Right forelimb (tissue), 1 donor: ENCODE measurements at regions not wholly inside any gene's neighbourhood (a gene's known extent, or its start where the extent isn't known, plus 50 kb on each side); places are given as distances from the start of the nearest gene placed in this dataset.
"Not testable (repeated sequence)": the region's sequence is repeated elsewhere in the genome, so short reads cannot be mapped to it uniquely, and the experiment has no call there.

ENCODE experiments used
- DNase-seq: peaks from one replicate; pipeline ENCODE4 v3.0.0-alpha.2; 2018

GRCh38 chr6:4346659-4347333 lies 211.4 kb upstream of the ECI2 start:
- DNase-seq, result no peak

GRCh38 chr6:4345543-4345942 lies 210.2 kb upstream of the ECI2 start:
- DNase-seq, result no peak

GRCh38 chr6:4344317-4344899 lies 209.0 kb upstream of the ECI2 start:
- DNase-seq, result no peak

GRCh38 chr6:4342407-4343137 lies 207.2 kb upstream of the ECI2 start:
- DNase-seq, result no peak

- no peak for DNase-seq
Observed at GRCh38 chr6:4341078-4341797, 205.9 kb upstream of the ECI2 start.

GRCh38 chr6:4340544-4340943 lies 205.2 kb upstream of the ECI2 start:
- DNase-seq, result no peak

GRCh38 chr6:4338884-4339283 lies 203.5 kb upstream of the ECI2 start:
- no peak for DNase-seq

- no peak for DNase-seq
Observed at GRCh38 chr6:4336778-4337442, 201.5 kb upstream of the ECI2 start.

GRCh38 chr6:4336084-4336483 lies 200.7 kb upstream of the ECI2 start:
- no peak for DNase-seq

GRCh38 chr6:4334158-4334740 lies 198.9 kb upstream of the ECI2 start:
- DNase-seq, result not testable (repeated sequence)

- no peak for DNase-seq
Observed at GRCh38 chr6:4327841-4328240, 192.5 kb upstream of the ECI2 start.

- DNase-seq, result no peak
Observed at GRCh38 chr6:4324746-4325145, 189.4 kb upstream of the ECI2 start.

- no peak for DNase-seq
Observed at GRCh38 chr6:4323322-4323721, 187.9 kb upstream of the ECI2 start.

- no peak for DNase-seq
Observed at GRCh38 chr6:4322846-4323309, 187.5 kb upstream of the ECI2 start.

GRCh38 chr6:4322134-4322845 lies 186.9 kb upstream of the ECI2 start:
- DNase-seq, result no peak

GRCh38 chr6:4320860-4321259 lies 185.5 kb upstream of the ECI2 start:
- DNase-seq, result no peak

GRCh38 chr6:4319981-4320683 lies 184.8 kb upstream of the ECI2 start:
- no peak for DNase-seq

- DNase-seq, result no peak
Observed at GRCh38 chr6:4318321-4318720, 182.9 kb upstream of the ECI2 start.

GRCh38 chr6:4316867-4317400 lies 181.6 kb upstream of the ECI2 start:
- peak; percentile 60 for DNase-seq

- DNase-seq, result no peak
Observed at GRCh38 chr6:4314201-4314707, 178.9 kb upstream of the ECI2 start.
